ENCODE measurements at regions not wholly inside any gene's neighbourhood (a gene's known extent, or its start where the extent isn't known, plus 50 kb on each side); places are given as distances from the start of the nearest gene placed in this dataset.
"Not testable (repeated sequence)": the region's sequence is repeated elsewhere in the genome, so short reads cannot be mapped to it uniquely, and the experiment has no call there.

DNA sequence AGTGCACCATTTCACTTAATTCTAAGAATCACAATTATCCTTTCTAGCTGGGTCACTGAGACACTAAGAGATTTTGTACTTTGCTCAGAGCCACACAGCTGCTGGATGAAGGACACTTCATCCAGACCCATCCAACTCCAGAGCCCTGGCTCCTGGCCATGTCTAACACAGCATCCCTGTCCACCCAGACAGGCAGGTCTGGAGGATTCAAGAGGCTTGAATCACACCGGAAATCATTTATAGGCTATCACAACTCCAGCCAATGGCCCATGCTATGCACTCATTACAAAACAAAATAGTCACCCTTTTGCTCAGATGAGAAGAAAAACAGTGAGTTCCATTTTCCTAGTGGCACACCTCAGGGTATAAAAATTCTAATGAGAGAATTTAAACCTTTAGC lies 198.2 kb upstream of the LMCD1 start:
- TF ChIP-seq, protein P1, sequence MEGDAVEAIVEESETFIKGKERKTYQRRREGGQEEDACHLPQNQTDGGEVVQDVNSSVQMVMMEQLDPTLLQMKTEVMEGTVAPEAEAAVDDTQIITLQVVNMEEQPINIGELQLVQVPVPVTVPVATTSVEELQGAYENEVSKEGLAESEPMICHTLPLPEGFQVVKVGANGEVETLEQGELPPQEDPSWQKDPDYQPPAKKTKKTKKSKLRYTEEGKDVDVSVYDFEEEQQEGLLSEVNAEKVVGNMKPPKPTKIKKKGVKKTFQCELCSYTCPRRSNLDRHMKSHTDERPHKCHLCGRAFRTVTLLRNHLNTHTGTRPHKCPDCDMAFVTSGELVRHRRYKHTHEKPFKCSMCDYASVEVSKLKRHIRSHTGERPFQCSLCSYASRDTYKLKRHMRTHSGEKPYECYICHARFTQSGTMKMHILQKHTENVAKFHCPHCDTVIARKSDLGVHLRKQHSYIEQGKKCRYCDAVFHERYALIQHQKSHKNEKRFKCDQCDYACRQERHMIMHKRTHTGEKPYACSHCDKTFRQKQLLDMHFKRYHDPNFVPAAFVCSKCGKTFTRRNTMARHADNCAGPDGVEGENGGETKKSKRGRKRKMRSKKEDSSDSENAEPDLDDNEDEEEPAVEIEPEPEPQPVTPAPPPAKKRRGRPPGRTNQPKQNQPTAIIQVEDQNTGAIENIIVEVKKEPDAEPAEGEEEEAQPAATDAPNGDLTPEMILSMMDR (IDR thresholded peaks at IDR 0.05; ENCODE audit: insufficient read depth, low read length, poor library complexity, severe bottlenecking), result no peak
- DNase-seq (ENCODE audit: low read depth), result no peak
- no peaks in the 10 kb centered on the region for H3K27me3 ChIP-seq (ENCODE audit: control insufficient read depth, insufficient read depth, low read length)
- no peak overlapping the region for H3K4me3 ChIP-seq (ENCODE audit: low read depth, low read length)
- no peaks in the 10 kb centered on the region for H3K36me3 ChIP-seq (ENCODE audit: control insufficient read depth, insufficient read depth, low read length)

DNA sequence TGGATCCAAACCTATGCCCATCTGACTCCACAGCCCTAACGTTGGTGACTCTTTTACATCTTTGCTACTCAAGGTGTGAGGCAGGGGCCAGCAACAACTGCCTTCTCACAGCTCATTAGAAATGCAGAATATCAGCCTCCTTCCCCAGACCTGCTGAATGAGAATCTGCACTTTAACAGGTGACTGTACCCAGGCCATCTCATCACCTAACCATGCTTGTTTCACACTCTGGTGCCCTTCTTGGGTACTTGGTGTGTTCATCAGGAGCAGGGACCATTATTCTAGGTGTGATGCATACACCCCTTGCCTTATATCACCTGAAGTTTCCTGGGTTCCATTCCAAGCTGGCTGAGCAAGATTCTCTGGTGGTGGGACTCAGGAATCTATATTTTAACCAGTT lies 196.3 kb upstream of the LMCD1 start:
- Histone ChIP-seq H3K4me3 (ENCODE audit: low read depth, low read length) (no peak overlapping the region), H3K36me3 (ENCODE audit: control insufficient read depth, insufficient read depth, low read length) (no peaks in the 10 kb centered on the region), H3K27me3 (ENCODE audit: control insufficient read depth, insufficient read depth, low read length) (no peaks in the 10 kb centered on the region)
- TF ChIP-seq, protein P1 (IDR thresholded peaks at IDR 0.05; ENCODE audit: insufficient read depth, low read length, poor library complexity, severe bottlenecking), result no peak
- no peak for DNase-seq (ENCODE audit: low read depth)

DNA sequence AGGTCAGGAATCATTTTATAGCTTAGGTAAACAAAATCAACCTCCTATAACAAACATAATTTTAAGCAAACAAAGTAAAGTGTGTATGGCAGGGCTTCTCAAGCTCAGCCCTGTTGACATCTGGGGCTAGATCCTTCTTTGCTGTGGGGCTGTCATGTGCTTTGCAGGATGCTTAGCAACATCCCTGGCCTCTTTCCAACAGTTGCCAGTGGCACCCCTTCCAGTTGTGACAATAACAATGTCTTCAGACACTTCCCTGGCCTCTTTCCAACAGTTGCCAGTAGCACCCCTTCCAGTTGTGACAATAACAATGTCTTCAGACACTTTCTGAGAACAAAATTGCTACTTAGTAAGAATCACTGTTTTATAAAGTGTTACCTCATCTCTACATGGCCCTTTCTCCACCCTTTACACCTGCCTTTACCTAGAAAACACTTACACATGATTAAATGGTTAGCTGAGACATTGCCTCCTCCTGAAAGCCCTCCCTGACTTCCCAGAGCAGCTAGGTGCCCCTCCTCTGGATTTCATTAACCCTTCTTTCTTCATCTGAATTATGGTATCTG lies 194.0 kb upstream of the LMCD1 start:
- H3K27me3 ChIP-seq (ENCODE audit: control insufficient read depth, insufficient read depth, low read length), result no peaks in the 10 kb centered on the region

DNA sequence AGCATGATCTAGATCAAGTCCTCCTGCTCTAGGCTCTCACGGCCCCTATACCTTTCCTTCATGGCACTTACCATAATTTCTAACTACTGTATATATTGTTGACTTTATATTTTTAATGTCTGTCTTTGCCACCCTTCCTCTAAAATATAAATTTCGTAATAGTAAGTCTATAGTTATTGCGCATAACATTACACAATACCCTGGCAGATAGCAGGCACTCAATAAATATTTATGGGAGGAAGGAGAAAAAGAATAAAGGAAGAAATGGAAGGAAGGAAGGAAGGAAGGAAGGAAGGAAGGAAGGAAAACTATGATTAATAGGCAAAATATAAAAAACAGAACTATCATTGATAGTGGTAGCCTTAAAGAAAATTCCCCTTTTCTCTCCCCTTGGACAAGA lies 190.3 kb upstream of the LMCD1 start:
- no peak for DNase-seq (ENCODE audit: low read depth)
- TF ChIP-seq, protein P1 (IDR thresholded peaks at IDR 0.05; ENCODE audit: insufficient read depth, low read length, poor library complexity, severe bottlenecking), result no peak
- Histone ChIP-seq H3K36me3 (ENCODE audit: control insufficient read depth, insufficient read depth, low read length) (no peaks in the 10 kb centered on the region), H3K4me3 (ENCODE audit: low read depth, low read length) (no peak overlapping the region), H3K27me3 (ENCODE audit: control insufficient read depth, insufficient read depth, low read length) (no peaks in the 10 kb centered on the region)

More for the DNA sequence above, 194.0 kb upstream of the LMCD1 start:
- TF ChIP-seq, protein P1 (IDR thresholded peaks at IDR 0.05; ENCODE audit: insufficient read depth, low read length, poor library complexity, severe bottlenecking), result no peak
- Histone ChIP-seq H3K4me3 (ENCODE audit: low read depth, low read length) (no peak overlapping the region), H3K36me3 (ENCODE audit: control insufficient read depth, insufficient read depth, low read length) (no peaks in the 10 kb centered on the region)
- no peak for DNase-seq (ENCODE audit: low read depth)

DNA sequence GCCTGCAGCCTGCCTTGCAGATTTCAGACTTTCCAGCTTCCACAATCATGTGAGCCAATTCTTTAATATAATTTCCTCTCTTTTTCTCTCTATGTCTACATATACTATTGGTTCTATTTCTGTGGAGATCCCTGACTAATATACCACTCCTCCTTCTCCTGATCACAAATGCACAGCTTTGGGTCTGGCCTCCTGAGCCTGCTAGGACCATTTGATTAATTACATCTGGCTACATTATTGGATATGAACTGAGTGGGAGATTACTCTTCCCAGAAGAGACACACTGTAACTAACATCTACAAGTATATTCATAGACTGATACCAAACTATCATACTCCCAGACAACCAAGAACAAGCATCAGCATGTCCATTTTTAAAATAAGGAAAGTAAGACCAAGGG lies 188.9 kb upstream of the LMCD1 start:
- no peaks in the 10 kb centered on the region for H3K36me3 ChIP-seq (ENCODE audit: control insufficient read depth, insufficient read depth, low read length)
- no peak for DNase-seq (ENCODE audit: low read depth)
- H3K4me3 ChIP-seq (ENCODE audit: low read depth, low read length), result no peak overlapping the region
- H3K27me3 ChIP-seq (ENCODE audit: control insufficient read depth, insufficient read depth, low read length), result no peaks in the 10 kb centered on the region
- TF ChIP-seq, protein P1 (IDR thresholded peaks at IDR 0.05; ENCODE audit: insufficient read depth, low read length, poor library complexity, severe bottlenecking), result no peak

DNA sequence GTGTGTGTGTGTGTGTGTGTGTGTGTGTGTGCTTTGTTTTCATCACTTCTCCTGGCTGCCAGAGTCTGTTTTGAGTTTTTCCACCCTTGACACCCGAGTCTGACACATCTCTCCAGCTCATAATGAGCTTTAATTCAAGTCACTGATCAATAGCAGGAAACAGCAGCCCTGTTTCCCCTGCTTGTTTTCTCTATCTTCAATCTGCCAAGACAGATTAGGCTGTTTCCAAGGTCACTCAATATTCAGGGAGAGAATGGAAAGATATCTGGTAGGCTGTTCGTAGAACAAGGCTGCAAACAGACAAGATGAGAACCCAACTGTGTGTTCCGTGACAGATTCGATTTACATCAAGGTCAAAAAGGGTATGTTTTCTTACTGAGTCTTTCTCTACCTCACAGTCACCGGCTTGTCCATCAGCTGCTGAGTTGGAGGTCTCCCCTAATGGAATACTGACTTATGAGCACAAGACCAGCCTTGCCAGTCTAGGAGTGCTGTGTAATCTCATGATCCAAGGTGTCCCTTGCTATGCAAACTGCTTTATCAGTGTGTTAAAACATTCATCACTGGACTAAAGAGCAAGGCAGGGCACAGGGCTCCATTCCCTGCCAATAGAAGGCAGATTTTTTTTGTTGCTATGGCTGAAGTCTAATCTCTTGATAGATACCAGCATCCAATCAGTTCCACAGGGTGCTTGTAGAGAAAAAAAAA lies 187.9 kb upstream of the LMCD1 start:
- TF ChIP-seq, protein P1 (IDR thresholded peaks at IDR 0.05; ENCODE audit: insufficient read depth, low read length, poor library complexity, severe bottlenecking), result no peak
- H3K36me3 ChIP-seq (ENCODE audit: control insufficient read depth, insufficient read depth, low read length), result no peaks in the 10 kb centered on the region
- no peak overlapping the region for H3K4me3 ChIP-seq (ENCODE audit: low read depth, low read length)
- DNase-seq (ENCODE audit: low read depth), result no peak
- H3K27me3 ChIP-seq (ENCODE audit: control insufficient read depth, insufficient read depth, low read length), result no peaks in the 10 kb centered on the region

DNA sequence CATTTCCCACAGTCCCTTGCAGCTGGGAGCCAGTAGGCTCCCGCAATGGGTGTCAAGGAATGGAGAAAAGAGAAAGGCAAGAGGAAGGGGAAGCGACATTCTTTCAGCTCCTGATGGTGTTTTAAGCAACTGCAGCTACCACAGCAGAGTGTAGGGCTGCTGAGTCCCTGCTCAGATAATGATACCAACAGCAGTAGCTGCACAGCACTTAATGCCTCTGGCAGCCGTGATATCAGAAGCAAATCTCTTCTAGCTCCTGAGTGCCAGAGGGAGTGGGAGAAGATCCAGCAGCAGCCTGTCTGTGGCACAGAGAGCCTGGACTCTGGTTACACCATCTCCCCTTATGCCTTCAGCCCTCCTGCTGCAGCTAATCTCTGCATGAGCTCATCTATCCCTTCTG lies 186.1 kb upstream of the LMCD1 start:
- not testable (repeated sequence) for H3K36me3 ChIP-seq (ENCODE audit: control insufficient read depth, insufficient read depth, low read length); H3K27me3 ChIP-seq (ENCODE audit: control insufficient read depth, insufficient read depth, low read length); H3K4me3 ChIP-seq (ENCODE audit: low read depth, low read length); DNase-seq (ENCODE audit: low read depth)
